Activated B cell treated with CpG ODN at 0.5 μM for 24 hours (primary cell): ENCODE measurements at regions not wholly inside any gene's neighbourhood (a gene's known extent, or its start where the extent isn't known, plus 50 kb on each side); places are given as distances from the start of the nearest gene placed in this dataset.
"Not testable (repeated sequence)": the region's sequence is repeated elsewhere in the genome, so short reads cannot be mapped to it uniquely, and the experiment has no call there.

Experiments
- ATAC-seq: fragments of 200-7000 bp; cut with Tn5 transposase; one replicate; pipeline ENCODE4 v1.10.0; 2021; ENCODE audit warnings: low read depth, mild to moderate bottlenecking, moderate library complexity
- CTCF ChIA-PET: fragments of 350-600 bp; sonication (Branson Sonifier 250); formaldehyde crosslinking; loops from one replicate; lab custom pipeline; 2021; ENCODE audit warnings: antibody characterized with exemption; lab: Charles Lee
- POLR2A ChIA-PET: fragments of 350-600 bp; sonication (Branson Sonifier 250); formaldehyde crosslinking; loops from one replicate; lab custom pipeline; 2021; ENCODE audit warnings: antibody characterized with exemption; lab: Charles Lee
- DNase-seq: peaks from one replicate; pipeline ENCODE4 v3.0.0; 2022
- H3K27ac Mint-ChIP-seq: one replicate; pipeline ENCODE4 v1.8.0; 2020; ENCODE audit warnings: mixed read lengths
- H3K27me3 Mint-ChIP-seq: one replicate; pipeline ENCODE4 v1.8.0; 2021; ENCODE audit warnings: mixed read lengths
- H3K36me3 Mint-ChIP-seq: one replicate; pipeline ENCODE4 v1.8.0; 2021; ENCODE audit warnings: low read depth, mixed read lengths
- H3K4me1 Mint-ChIP-seq: one replicate; pipeline ENCODE4 v1.8.0; 2021; ENCODE audit warnings: mixed read lengths
- H3K4me3 Mint-ChIP-seq: one replicate; pipeline ENCODE4 v1.8.0; 2020; ENCODE audit warnings: mild to moderate bottlenecking, mixed read lengths
- H3K9me3 Mint-ChIP-seq: one replicate; pipeline ENCODE4 v1.8.0; 2020; ENCODE audit warnings: mixed read lengths
- CTCF ChIP-seq: fragments of 200-600 bp; IDR thresholded peaks from one replicate; pipeline ENCODE4 v1.8.0; 2022; ENCODE audit warnings: antibody characterized with exemption, mild to moderate bottlenecking
- intact Hi-C: fragments of 100-400 bp; cut with micrococcal nuclease; formaldehyde crosslinking; loops from one replicate; pipeline ENCODE4 v1.15.1; 2024

DNA sequence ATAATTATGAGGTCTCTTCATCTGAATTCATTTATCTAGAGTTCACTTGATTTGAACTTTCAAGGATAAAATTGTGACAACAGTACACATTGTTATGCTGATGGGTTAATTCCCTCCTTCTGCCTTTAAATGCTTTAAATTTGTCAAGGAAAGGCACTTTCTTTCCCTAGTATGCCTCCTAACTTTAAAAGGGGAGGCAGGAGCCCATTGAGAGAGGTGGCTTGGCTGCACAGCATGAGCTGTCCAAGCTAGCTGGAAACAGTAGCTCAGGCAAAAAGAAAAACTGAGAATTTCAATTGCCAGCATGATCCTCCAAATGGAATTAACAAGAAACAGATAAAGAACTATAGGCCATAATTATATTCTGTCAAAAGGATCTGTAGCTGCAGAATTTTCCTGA, 243.3 kb upstream of the GRIK2 start:
- no peaks in the 10 kb centered on the region for H3K4me1 Mint-ChIP-seq
- ChIA-PET POLR2A (no interaction called here), CTCF (no interaction called here)
- H3K36me3 Mint-ChIP-seq = no peaks in the 10 kb centered on the region
- no peak overlapping the region for H3K27ac Mint-ChIP-seq
- intact Hi-C loops = no loop called here
- no peak overlapping the region for H3K4me3 Mint-ChIP-seq
- TF ChIP-seq CTCF = no peak
- no peaks in the 10 kb centered on the region for H3K27me3 Mint-ChIP-seq
- no peaks in the 10 kb centered on the region for H3K9me3 Mint-ChIP-seq
- no peak for ATAC-seq
- no peak for DNase-seq

- H3K4me1 Mint-ChIP-seq, POLR2A ChIA-PET, H3K4me3 Mint-ChIP-seq, DNase-seq, H3K36me3 Mint-ChIP-seq, ATAC-seq, H3K27me3 Mint-ChIP-seq, CTCF ChIA-PET, H3K27ac Mint-ChIP-seq, H3K9me3 Mint-ChIP-seq, intact Hi-C loops: not testable (repeated sequence)
Observed at GRCh38 chr6:101157638-101158037, 235.9 kb upstream of the GRIK2 start.

- TF ChIP-seq CTCF = no peak
Observed at GRCh38 chr6:101163611-101164010, 229.9 kb upstream of the GRIK2 start.

DNA sequence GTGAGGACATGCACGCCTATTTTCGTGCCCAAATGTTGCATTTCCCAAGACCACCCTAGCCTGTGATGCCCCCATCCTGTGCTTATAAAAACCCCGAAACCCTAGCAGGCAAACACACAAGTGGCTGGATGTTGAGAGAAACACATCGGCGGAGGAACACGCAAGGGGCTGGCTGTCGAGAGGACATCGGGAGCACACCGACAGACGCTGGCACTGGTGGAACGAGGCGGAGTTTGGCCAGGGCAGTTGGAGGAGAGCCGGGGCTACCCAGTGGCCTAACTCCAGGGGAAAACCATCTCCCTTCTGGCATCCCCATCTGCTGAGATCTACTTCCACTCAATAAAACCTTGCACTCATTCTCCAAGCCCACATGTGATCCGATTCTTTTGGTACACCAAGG, 225.9 kb upstream of the GRIK2 start:
- ATAC-seq = no peak
- Mint-ChIP-seq H3K36me3 (no peaks in the 10 kb centered on the region), H3K4me3 (no peak overlapping the region), H3K27ac (no peak overlapping the region), H3K9me3 (peaks cover 19% of the 10 kb centered on the region), H3K4me1 (no peaks in the 10 kb centered on the region), H3K27me3 (no peaks in the 10 kb centered on the region)
- intact Hi-C loops = no loop called here
- POLR2A ChIA-PET = no interaction called here
- no peak for DNase-seq
- CTCF ChIA-PET = no interaction called here
- no peak for TF ChIP-seq CTCF

More at GRCh38 chr6:101163611-101164010, 229.9 kb upstream of the GRIK2 start:
- ChIA-PET POLR2A (no interaction called here), CTCF (no interaction called here)
- H3K27ac Mint-ChIP-seq = no peak overlapping the region
- ATAC-seq = no peak
- no peaks in the 10 kb centered on the region for H3K27me3 Mint-ChIP-seq
- no peaks in the 10 kb centered on the region for H3K36me3 Mint-ChIP-seq
- intact Hi-C loops = no loop called here
- no peak for DNase-seq
- H3K9me3 Mint-ChIP-seq = peaks cover under 1% of the 10 kb centered on the region
- no peaks in the 10 kb centered on the region for H3K4me1 Mint-ChIP-seq
- no peak overlapping the region for H3K4me3 Mint-ChIP-seq

GRCh38 chr6:101171049-101171448, 222.5 kb upstream of the GRIK2 start:
- DNase-seq, POLR2A ChIA-PET, H3K27me3 Mint-ChIP-seq, intact Hi-C loops, CTCF ChIA-PET, H3K4me3 Mint-ChIP-seq, ATAC-seq, H3K4me1 Mint-ChIP-seq, H3K36me3 Mint-ChIP-seq, H3K27ac Mint-ChIP-seq: not testable (repeated sequence)
- H3K9me3 Mint-ChIP-seq = peaks cover 21% of the 10 kb centered on the region

DNA sequence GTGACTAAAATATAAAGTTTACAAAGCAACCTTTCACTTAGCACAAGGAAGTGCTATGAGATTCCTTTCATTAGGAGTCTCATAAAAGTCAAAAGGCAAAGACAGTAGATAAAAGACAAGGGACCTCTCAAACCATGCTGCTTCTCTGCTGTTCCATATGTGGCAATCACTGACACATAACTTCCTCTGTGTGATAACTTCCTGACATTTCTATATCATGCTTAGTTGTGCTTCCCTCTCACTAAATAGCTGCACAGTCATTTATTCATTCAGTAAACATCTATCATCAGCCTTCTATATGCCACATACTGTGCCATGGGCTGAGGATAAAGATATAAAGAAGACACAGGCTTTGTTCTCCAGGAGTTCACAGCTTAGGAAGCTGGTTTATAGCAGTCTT, 214.8 kb upstream of the GRIK2 start:
- no peaks in the 10 kb centered on the region for H3K4me1 Mint-ChIP-seq
- CTCF ChIA-PET = no interaction called here
- H3K36me3 Mint-ChIP-seq = no peaks in the 10 kb centered on the region
- no peaks in the 10 kb centered on the region for H3K27me3 Mint-ChIP-seq
- DNase-seq = no peak
- H3K9me3 Mint-ChIP-seq = no peaks in the 10 kb centered on the region
- POLR2A ChIA-PET = no interaction called here
- TF ChIP-seq CTCF = no peak
- ATAC-seq = no peak
- no peak overlapping the region for H3K27ac Mint-ChIP-seq
- no peak overlapping the region for H3K4me3 Mint-ChIP-seq
- intact Hi-C loops = no loop called here
